Endometrial microvascular endothelial cells (primary cell): ENCODE measurements at regions not wholly inside any gene's neighbourhood (a gene's known extent, or its start where the extent isn't known, plus 50 kb on each side); places are given as distances from the start of the nearest gene placed in this dataset.

ENCODE experiments used
- in situ Hi-C: cut with HindIII; loops from 2 replicates; pipeline ENCODE4 v1.10.0; 2017; ENCODE audit warnings: low sequenced_read_pairs, low pct_unique_long_range_greater_than_20kb; ENCODE audit errors: inconsistent ontology term

DNA sequence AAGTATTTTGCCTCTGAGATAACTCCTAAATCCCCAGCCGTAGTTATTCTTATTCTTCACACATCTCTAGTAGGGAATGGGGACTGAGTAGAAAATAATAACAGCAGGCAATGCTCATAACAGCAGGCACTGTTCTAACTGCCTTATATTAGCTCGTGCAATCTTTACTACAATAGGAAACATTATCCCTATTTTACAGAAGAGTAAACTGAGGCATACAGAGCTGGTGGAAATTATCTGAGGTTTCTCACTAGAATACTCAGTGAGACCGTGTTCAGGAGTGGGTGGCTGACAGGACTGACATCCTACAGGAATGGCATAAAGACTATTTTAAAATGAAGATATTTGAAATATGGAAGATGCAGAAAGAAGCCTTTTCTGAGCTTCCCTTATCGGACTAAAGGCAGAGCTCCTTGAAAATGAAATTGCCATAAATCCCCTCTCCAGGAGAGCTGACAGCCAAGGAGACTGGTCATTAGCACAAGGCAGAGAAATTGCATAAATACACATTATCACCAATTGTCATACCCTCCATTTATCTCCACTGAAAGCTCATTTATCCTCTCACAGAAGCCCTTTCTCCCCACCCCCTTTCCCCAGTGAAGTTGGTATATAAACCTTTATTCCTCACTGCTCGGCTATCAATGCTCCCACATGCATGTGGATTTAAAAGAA, 93.9 kb downstream of the RASSF10 start:
- in situ Hi-C loops = no loop called here

DNA sequence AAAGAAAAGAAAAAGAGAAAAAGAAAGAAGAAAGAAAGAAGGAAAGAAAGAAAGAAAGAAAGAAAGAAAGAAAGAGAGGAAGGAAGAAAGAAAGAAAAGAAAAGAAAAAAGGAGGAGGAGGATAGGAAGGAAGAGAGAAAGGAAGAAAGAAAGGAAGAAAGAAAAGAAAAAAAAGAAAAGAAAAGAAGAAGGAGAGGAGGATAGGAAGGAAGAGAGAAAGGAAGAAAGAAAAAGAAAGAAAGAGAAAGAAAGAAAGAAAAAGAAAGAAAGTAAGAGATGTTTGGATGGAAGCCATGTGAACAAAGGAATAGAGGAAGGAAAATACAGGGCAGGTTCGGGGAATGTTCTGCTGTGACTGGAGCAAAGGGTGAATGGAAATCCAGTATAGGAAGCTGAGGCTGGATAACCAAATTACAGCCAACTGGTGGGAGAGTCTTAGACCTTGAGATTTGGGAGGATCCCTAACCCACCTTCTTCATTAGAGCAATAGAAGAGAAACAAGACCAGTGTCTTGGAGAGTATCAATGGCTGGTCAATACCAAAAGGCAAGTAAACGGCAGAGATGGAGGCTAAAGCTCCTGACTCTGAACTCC, 94.9 kb downstream of the RASSF10 start:
- in situ Hi-C loops = no loop called here

DNA sequence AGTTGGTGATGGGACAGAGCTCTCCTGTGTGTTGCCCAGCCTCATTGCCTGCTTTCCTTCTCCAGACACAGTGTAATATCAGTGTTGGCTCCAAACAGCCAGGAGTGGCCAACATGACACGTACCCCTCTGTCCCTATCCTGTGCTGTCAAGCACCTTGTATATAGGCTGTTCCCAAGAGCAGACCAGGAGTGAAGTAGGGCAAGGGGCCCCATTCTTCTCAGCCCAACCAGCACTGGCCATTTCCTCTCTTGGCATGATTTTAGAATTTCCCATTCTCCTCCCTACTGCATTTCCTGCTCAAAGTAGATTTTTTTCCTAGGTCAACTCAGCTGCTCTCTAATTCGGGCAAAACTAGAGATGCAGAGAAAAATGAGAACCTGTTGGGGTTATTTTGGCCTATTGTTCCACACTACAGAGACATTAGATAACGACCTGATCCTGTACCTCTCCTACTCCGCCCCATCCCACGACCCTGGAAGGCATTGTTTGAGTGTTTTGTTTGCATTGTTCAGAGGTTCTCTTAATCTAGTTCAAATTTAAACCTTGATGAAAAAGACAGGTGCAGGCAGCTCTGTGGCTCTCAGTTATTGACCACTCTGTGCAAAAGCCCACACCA, 95.6 kb downstream of the RASSF10 start:
- in situ Hi-C loops = no loop called here

- in situ Hi-C loops = no loop called here
Measured at GRCh38 chr11:13105237-13105844, 96.2 kb downstream of the RASSF10 start.

- in situ Hi-C loops = no loop called here
Measured at GRCh38 chr11:13107544-13108044, 98.5 kb downstream of the RASSF10 start.

DNA sequence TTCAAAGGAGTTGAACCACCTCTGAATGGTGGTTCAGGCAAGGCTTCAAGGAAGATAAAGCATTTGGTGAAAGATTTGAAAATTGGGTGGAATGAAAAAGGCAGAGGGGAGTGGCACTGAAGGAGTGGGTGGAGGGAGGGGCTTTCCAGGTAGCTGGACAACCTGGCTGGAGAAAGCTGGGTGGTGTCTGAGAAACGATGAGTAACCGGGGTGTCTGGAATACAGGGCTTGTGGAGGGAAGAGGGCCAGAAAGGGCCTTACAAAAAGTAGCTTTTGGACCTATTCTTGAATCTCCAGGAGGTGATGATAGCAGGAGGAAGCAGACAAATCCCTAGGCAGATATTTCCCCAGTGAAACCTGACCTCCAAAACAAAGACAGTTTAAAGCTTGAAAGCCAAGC, 99.3 kb downstream of the RASSF10 start:
- in situ Hi-C loops = no loop called here

- in situ Hi-C loops = no loop called here
Measured at GRCh38 chr11:13109616-13110015, 100.5 kb downstream of the RASSF10 start.

DNA sequence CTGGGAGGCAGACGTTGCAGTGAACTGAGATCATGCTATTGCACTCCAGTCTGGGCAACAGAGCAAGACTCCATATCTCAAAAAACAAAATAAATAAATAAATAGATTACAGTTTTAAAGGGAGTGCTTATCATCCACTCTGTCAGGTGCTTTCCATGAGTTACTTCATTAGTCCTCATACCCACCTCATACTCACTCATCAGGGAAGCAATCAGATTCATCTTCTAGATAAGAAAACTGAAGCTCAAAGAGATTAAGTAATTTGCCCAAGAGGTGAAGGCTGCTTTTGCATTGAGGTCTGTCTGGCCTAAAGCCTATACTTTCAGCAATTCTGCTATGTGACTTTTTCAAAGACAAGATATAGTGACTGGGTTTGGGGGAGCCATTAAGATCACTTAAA, 101.0 kb downstream of the RASSF10 start:
- in situ Hi-C loops = no loop called here

GRCh38 chr11:13110929-13111812, 102.1 kb downstream of the RASSF10 start:
- in situ Hi-C loops = no loop called here

GRCh38 chr11:13111813-13112130, 102.7 kb downstream of the RASSF10 start:
- in situ Hi-C loops = no loop called here

GRCh38 chr11:13114566-13115379, 105.7 kb downstream of the RASSF10 start:
- in situ Hi-C loops = no loop called here

- in situ Hi-C loops = no loop called here
Measured at GRCh38 chr11:13115380-13115675, 106.2 kb downstream of the RASSF10 start.

GRCh38 chr11:13116491-13116890, 107.4 kb downstream of the RASSF10 start:
- in situ Hi-C loops = no loop called here

- in situ Hi-C loops = no loop called here
Measured at GRCh38 chr11:13117344-13117743, 108.2 kb downstream of the RASSF10 start.

DNA sequence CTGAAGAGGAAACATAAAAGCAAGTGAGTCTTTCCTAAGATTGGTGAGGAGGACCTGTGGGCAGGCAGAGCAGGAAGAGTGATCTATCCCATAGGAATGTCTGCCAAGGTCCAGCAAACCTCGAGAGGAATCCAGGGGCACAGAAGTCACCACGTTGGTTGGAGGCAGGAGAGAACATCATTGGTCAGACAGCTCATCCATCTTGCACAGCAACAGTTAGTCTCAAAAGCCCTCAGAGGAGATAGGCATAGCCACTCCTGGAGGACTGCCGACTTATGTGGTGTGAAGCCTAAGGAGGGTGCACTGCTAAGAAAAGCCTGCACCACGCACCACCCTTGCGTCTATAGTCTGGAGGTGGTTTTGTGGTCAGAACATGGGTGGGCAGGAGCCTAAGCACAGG, 109.1 kb downstream of the RASSF10 start:
- in situ Hi-C loops = no loop called here

DNA sequence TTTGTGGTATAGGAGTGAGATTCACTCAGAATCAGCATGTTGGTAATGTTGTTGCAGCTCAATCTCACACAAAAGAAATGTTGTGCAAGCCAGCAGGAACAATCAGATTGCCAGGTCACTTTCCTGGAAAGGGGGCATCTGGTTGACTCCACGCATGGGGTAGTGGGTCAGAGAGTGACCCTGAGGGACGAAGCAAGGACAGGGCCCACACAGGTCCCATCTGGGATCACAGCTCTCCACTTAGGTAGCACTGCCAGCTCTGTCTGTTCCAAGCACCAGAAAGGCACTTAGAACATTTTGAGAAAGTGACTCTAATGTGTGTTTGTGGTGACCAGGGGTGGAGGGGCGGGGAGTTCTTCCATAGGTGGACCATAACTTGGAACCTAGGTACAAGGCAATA, 109.5 kb downstream of the RASSF10 start:
- in situ Hi-C loops = no loop called here

- in situ Hi-C loops = no loop called here
Measured at GRCh38 chr11:13119361-13119760, 110.2 kb downstream of the RASSF10 start.

DNA sequence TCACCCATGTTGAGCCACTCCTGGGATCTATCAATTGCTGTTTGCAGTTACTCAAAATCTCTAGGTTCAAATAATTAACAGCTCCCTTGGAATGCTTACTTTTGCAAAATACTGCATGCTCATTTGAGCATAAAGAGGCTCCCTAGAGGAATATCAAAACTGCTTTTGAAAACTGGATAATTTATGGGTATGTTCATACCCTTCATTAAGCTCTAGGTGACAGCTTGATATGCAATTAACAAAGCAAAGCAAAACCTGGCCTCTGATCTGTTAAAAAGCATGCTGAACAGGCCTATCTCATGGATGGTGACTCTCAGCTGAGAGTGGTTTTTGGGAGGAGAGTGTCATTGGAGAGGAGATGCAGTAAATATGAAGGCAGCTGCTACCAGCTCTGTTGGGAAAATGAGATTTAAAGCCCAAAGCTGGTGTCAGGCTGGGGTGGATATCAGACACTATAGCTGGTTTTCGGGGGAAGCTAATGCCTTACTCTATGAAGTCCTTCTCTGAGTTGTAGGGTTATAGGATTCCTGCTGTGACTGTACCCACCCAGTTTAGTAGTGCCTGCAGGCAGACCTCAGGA, 110.9 kb downstream of the RASSF10 start:
- in situ Hi-C loops = no loop called here
